ENCODE measurements at regions not wholly inside any gene's neighbourhood (a gene's known extent, or its start where the extent isn't known, plus 50 kb on each side); places are given as distances from the start of the nearest gene placed in this dataset.

GRCh38 chr5:153308282-153308681, 182.2 kb upstream of the GRIA1 start:
- no peak for DNase-seq (ENCODE audit: low read depth)
- no peak for TF ChIP-seq CTCF (IDR thresholded peaks at IDR 0.05; ENCODE audit: insufficient read depth, low read length, poor library complexity, severe bottlenecking)
- Histone ChIP-seq H3K4me3 (ENCODE audit: low read depth, low read length) (no peak overlapping the region), H3K27me3 (ENCODE audit: control insufficient read depth, insufficient read depth, low read length) (no peaks in the 10 kb centered on the region), H3K36me3 (ENCODE audit: control insufficient read depth, insufficient read depth, low read length) (no peaks in the 10 kb centered on the region)

GRCh38 chr5:153318556-153318955, 171.9 kb upstream of the GRIA1 start:
- no peak for TF ChIP-seq CTCF (IDR thresholded peaks at IDR 0.05; ENCODE audit: insufficient read depth, low read length, poor library complexity, severe bottlenecking)
- Histone ChIP-seq H3K4me3 (ENCODE audit: low read depth, low read length) (no peak overlapping the region), H3K27me3 (ENCODE audit: control insufficient read depth, insufficient read depth, low read length) (no peaks in the 10 kb centered on the region), H3K36me3 (ENCODE audit: control insufficient read depth, insufficient read depth, low read length) (no peaks in the 10 kb centered on the region)
- DNase-seq (ENCODE audit: low read depth) = no peak

- no peak for DNase-seq (ENCODE audit: low read depth)
- no peak for TF ChIP-seq CTCF (IDR thresholded peaks at IDR 0.05; ENCODE audit: insufficient read depth, low read length, poor library complexity, severe bottlenecking)
- no peak overlapping the region for H3K4me3 ChIP-seq (ENCODE audit: low read depth, low read length)
- no peaks in the 10 kb centered on the region for H3K36me3 ChIP-seq (ENCODE audit: control insufficient read depth, insufficient read depth, low read length)
- H3K27me3 ChIP-seq (ENCODE audit: control insufficient read depth, insufficient read depth, low read length) = no peaks in the 10 kb centered on the region
These were observed 169.0 kb upstream of the GRIA1 start for GRCh38 chr5:153321478-153321877.

- no peak for DNase-seq (ENCODE audit: low read depth)
- H3K36me3 ChIP-seq (ENCODE audit: control insufficient read depth, insufficient read depth, low read length) = no peaks in the 10 kb centered on the region
- TF ChIP-seq CTCF (IDR thresholded peaks at IDR 0.05; ENCODE audit: insufficient read depth, low read length, poor library complexity, severe bottlenecking) = no peak
- H3K27me3 ChIP-seq (ENCODE audit: control insufficient read depth, insufficient read depth, low read length) = no peaks in the 10 kb centered on the region
- no peak overlapping the region for H3K4me3 ChIP-seq (ENCODE audit: low read depth, low read length)
These were observed 150.3 kb upstream of the GRIA1 start for GRCh38 chr5:153340139-153340538.

- Histone ChIP-seq H3K36me3 (ENCODE audit: control insufficient read depth, insufficient read depth, low read length) (no peaks in the 10 kb centered on the region), H3K4me3 (ENCODE audit: low read depth, low read length) (no peak overlapping the region), H3K27me3 (ENCODE audit: control insufficient read depth, insufficient read depth, low read length) (no peaks in the 10 kb centered on the region)
- no peak for TF ChIP-seq CTCF (IDR thresholded peaks at IDR 0.05; ENCODE audit: insufficient read depth, low read length, poor library complexity, severe bottlenecking)
- DNase-seq (ENCODE audit: low read depth) = no peak
These were observed 149.7 kb upstream of the GRIA1 start for GRCh38 chr5:153340738-153341137.

- no peak for TF ChIP-seq CTCF (IDR thresholded peaks at IDR 0.05; ENCODE audit: insufficient read depth, low read length, poor library complexity, severe bottlenecking)
- Histone ChIP-seq H3K4me3 (ENCODE audit: low read depth, low read length) (no peak overlapping the region), H3K27me3 (ENCODE audit: control insufficient read depth, insufficient read depth, low read length) (no peaks in the 10 kb centered on the region), H3K36me3 (ENCODE audit: control insufficient read depth, insufficient read depth, low read length) (no peaks in the 10 kb centered on the region)
- DNase-seq (ENCODE audit: low read depth) = no peak
These were observed 148.0 kb upstream of the GRIA1 start for GRCh38 chr5:153342487-153342886.

All from kidney epithelial cell (primary cell).